Right atrium auricular region (tissue), 2 donors: ENCODE measurements at regions not wholly inside any gene's neighbourhood (a gene's known extent, or its start where the extent isn't known, plus 50 kb on each side); places are given as distances from the start of the nearest gene placed in this dataset.

Experiments
- DNase-seq: peaks from one replicate; pipeline ENCODE4 v3.0.0-alpha.2; 2019; ENCODE audit warnings: low spot score
- H3K27ac ChIP-seq, 2 donors: fragments of 200-600 bp; sonication (generic); 1 replicate in 1 of 2; 2 replicates in 1 of 2; pipeline ENCODE4 v1.5.1; 2016 to 2019
- H3K27me3 ChIP-seq, 2 donors: fragments of 200-600 bp; sonication (generic); one replicate each; pipeline versions ENCODE4 v1.5.1 to v1.6.0; 2017 to 2019
- H3K36me3 ChIP-seq: fragments of 200-600 bp; sonication (generic); one replicate; pipeline ENCODE4 v1.5.1; 2016
- H3K4me1 ChIP-seq, 2 donors: fragments of 200-600 bp; sonication (generic); one replicate each; pipeline versions ENCODE4 v1.5.1 to v1.6.0; 2017 to 2019
- H3K4me3 ChIP-seq, 2 donors: fragments of 200-600 bp; sonication (generic); 1 replicate in 1 of 2; 2 replicates in 1 of 2; pipeline ENCODE4 v1.5.1; 2017 to 2019; ENCODE audit warnings: mild to moderate bottlenecking in 1 of 2, moderate library complexity in 1 of 2
- H3K9me3 ChIP-seq, 2 donors: fragments of 200-600 bp; sonication (generic); one replicate each; pipeline ENCODE4 v1.5.1; 2019
- CTCF ChIP-seq, 2 donors: fragments of 200-600 bp; sonication (generic); IDR thresholded peaks; one replicate each; pipeline ENCODE4 v1.5.1; 2019; ENCODE audit warnings: antibody characterized with exemption in 2 of 2

GRCh38 chr9:118938581-118938980 lies 430.7 kb downstream of the BRINP1 start:
- TF ChIP-seq CTCF (IDR thresholded peaks at IDR 0.05): no peak
- no peak overlapping the region for H3K4me3 ChIP-seq
- no peaks in the 10 kb centered on the region for H3K36me3 ChIP-seq
- no peaks in the 10 kb centered on the region for H3K9me3 ChIP-seq
- H3K27me3 ChIP-seq: no peaks in the 10 kb centered on the region
- no peak overlapping the region for H3K27ac ChIP-seq
- no peak for DNase-seq
- H3K4me1 ChIP-seq: no peaks in the 10 kb centered on the region

- H3K36me3 ChIP-seq: no peaks in the 10 kb centered on the region
- no peaks in the 10 kb centered on the region for H3K9me3 ChIP-seq
- no peak overlapping the region for H3K4me3 ChIP-seq
- no peak overlapping the region for H3K27ac ChIP-seq
- TF ChIP-seq CTCF (IDR thresholded peaks at IDR 0.05): no peak
- DNase-seq: no peak
- no peaks in the 10 kb centered on the region for H3K4me1 ChIP-seq
- no peaks in the 10 kb centered on the region for H3K27me3 ChIP-seq
Measured at GRCh38 chr9:118940473-118940872, 428.8 kb downstream of the BRINP1 start.

- Histone ChIP-seq H3K4me3 (no peak overlapping the region), H3K9me3 (no peaks in the 10 kb centered on the region), H3K27me3 (no peaks in the 10 kb centered on the region), H3K36me3 (no peaks in the 10 kb centered on the region), H3K27ac (no peak overlapping the region), H3K4me1 (no peaks in the 10 kb centered on the region)
- no peak for DNase-seq
- TF ChIP-seq CTCF (IDR thresholded peaks at IDR 0.05): no peak
Measured at GRCh38 chr9:118946669-118947068, 422.6 kb downstream of the BRINP1 start.

- Histone ChIP-seq H3K27me3 (no peaks in the 10 kb centered on the region), H3K4me3 (no peak overlapping the region), H3K27ac (no peak overlapping the region), H3K4me1 (no peaks in the 10 kb centered on the region), H3K36me3 (no peaks in the 10 kb centered on the region), H3K9me3 (no peaks in the 10 kb centered on the region)
- TF ChIP-seq CTCF (IDR thresholded peaks at IDR 0.05): no peak
- DNase-seq: no peak
Measured at GRCh38 chr9:118954857-118955256, 414.4 kb downstream of the BRINP1 start.

- H3K27ac ChIP-seq: no peak overlapping the region
- peaks cover 0 to 7% of the 10 kb centered on the region in 2 donors for H3K4me1 ChIP-seq
- no peaks in the 10 kb centered on the region for H3K9me3 ChIP-seq
- H3K4me3 ChIP-seq: no peak overlapping the region
- no peak for TF ChIP-seq CTCF (IDR thresholded peaks at IDR 0.05)
- H3K36me3 ChIP-seq: no peaks in the 10 kb centered on the region
- DNase-seq: no peak
- H3K27me3 ChIP-seq: no peaks in the 10 kb centered on the region
Measured at GRCh38 chr9:118957585-118957984, 411.6 kb downstream of the BRINP1 start.

GRCh38 chr9:118959366-118959765 lies 409.9 kb downstream of the BRINP1 start:
- no peak overlapping the region for H3K4me3 ChIP-seq
- TF ChIP-seq CTCF (IDR thresholded peaks at IDR 0.05): no peak
- no peaks in the 10 kb centered on the region for H3K36me3 ChIP-seq
- DNase-seq: no peak
- peaks cover 0 to 8% of the 10 kb centered on the region in 2 donors for H3K4me1 ChIP-seq
- no peaks in the 10 kb centered on the region for H3K9me3 ChIP-seq
- H3K27ac ChIP-seq: no peak overlapping the region
- no peaks in the 10 kb centered on the region for H3K27me3 ChIP-seq
